SJSA1 (cell line): ENCODE measurements at regions not wholly inside any gene's neighbourhood (a gene's known extent, or its start where the extent isn't known, plus 50 kb on each side); places are given as distances from the start of the nearest gene placed in this dataset.
"Not testable (repeated sequence)": the region's sequence is repeated elsewhere in the genome, so short reads cannot be mapped to it uniquely, and the experiment has no call there.

ENCODE experiments used
- DNase-seq, 2 experiments: peaks; one replicate each; pipeline ENCODE4 v3.0.0-alpha.2; 2015 to 2020; ENCODE audit warnings: low spot score in 2 of 2, low read depth in 1 of 2
- H3K27ac ChIP-seq: fragments of 250-450 bp; sonication (Bioruptor Pico); 2 replicates; pipeline ENCODE4 v1.5.1; 2020; ENCODE audit warnings: mild to moderate bottlenecking, moderate library complexity
- H3K27me3 ChIP-seq: fragments of 250-450 bp; sonication (Bioruptor Pico); replicated peaks from 2 replicates; pipeline ENCODE4 v1.5.1; 2020; ENCODE audit warnings: mild to moderate bottlenecking, moderate library complexity
- H3K36me3 ChIP-seq: fragments of 250-450 bp; sonication (Bioruptor Pico); 2 replicates; pipeline ENCODE4 v1.5.1; 2020; ENCODE audit warnings: mild to moderate bottlenecking
- H3K4me1 ChIP-seq: fragments of 250-450 bp; sonication (Bioruptor Pico); replicated peaks from 2 replicates; pipeline ENCODE4 v1.6.1; 2021; ENCODE audit warnings: mild to moderate bottlenecking
- H3K4me3 ChIP-seq: fragments of 250-450 bp; sonication (Bioruptor Pico); 2 replicates; pipeline ENCODE4 v1.5.1; 2020; ENCODE audit warnings: mild to moderate bottlenecking
- H3K9me3 ChIP-seq: fragments of 250-450 bp; sonication (Bioruptor Pico); replicated peaks from 2 replicates; pipeline ENCODE4 v1.5.1; 2020; ENCODE audit warnings: mild to moderate bottlenecking

- Histone ChIP-seq H3K27ac (no peak overlapping the region), H3K4me1 (no peaks in the 10 kb centered on the region), H3K4me3 (no peak overlapping the region), H3K27me3 (peaks cover 3% of the 10 kb centered on the region; the same call in 1 of the 2 replicates), H3K9me3 (no peaks in the 10 kb centered on the region), H3K36me3 (no peaks in the 10 kb centered on the region)
- no peak for DNase-seq
Observed at GRCh38 chr12:66753810-66754209, 74.9 kb upstream of the GRIP1 start.

- Histone ChIP-seq H3K4me3 (no peak overlapping the region), H3K36me3 (no peaks in the 10 kb centered on the region), H3K9me3 (no peaks in the 10 kb centered on the region), H3K4me1 (no peaks in the 10 kb centered on the region), H3K27me3 (peaks cover 3% of the 10 kb centered on the region; the same call in 1 of the 2 replicates), H3K27ac (no peak overlapping the region)
- DNase-seq = no peak
Observed at GRCh38 chr12:66755727-66756395, 77.0 kb upstream of the GRIP1 start.

- Histone ChIP-seq H3K27me3 (no peaks in the 10 kb centered on the region), H3K9me3 (no peaks in the 10 kb centered on the region), H3K36me3 (no peaks in the 10 kb centered on the region), H3K4me3 (no peak overlapping the region), H3K4me1 (no peaks in the 10 kb centered on the region), H3K27ac (no peak overlapping the region)
- no peak for DNase-seq
Observed at GRCh38 chr12:66756631-66757030, 77.8 kb upstream of the GRIP1 start.

GRCh38 chr12:66760122-66760521, 81.2 kb upstream of the GRIP1 start:
- not testable (repeated sequence) for H3K36me3 ChIP-seq, H3K27me3 ChIP-seq, H3K4me3 ChIP-seq, DNase-seq, H3K27ac ChIP-seq, H3K9me3 ChIP-seq, H3K4me1 ChIP-seq

GRCh38 chr12:66763467-66763866, 84.6 kb upstream of the GRIP1 start:
- Histone ChIP-seq H3K27ac (no peak overlapping the region), H3K27me3 (no peaks in the 10 kb centered on the region), H3K36me3 (no peaks in the 10 kb centered on the region), H3K4me3 (no peak overlapping the region), H3K9me3 (no peaks in the 10 kb centered on the region), H3K4me1 (no peaks in the 10 kb centered on the region)
- DNase-seq = no peak

- Histone ChIP-seq H3K27ac (no peak overlapping the region), H3K27me3 (no peaks in the 10 kb centered on the region), H3K4me1 (no peaks in the 10 kb centered on the region), H3K9me3 (no peaks in the 10 kb centered on the region), H3K36me3 (no peaks in the 10 kb centered on the region), H3K4me3 (no peak overlapping the region)
- no peak for DNase-seq
Observed at GRCh38 chr12:66765204-66765603, 86.3 kb upstream of the GRIP1 start.

GRCh38 chr12:66767536-66767935, 88.7 kb upstream of the GRIP1 start:
- Histone ChIP-seq H3K9me3 (no peaks in the 10 kb centered on the region), H3K4me3 (no peak overlapping the region), H3K36me3 (no peaks in the 10 kb centered on the region), H3K27ac (no peak overlapping the region), H3K27me3 (no peaks in the 10 kb centered on the region), H3K4me1 (no peaks in the 10 kb centered on the region)
- DNase-seq = no peak

GRCh38 chr12:66768293-66768692, 89.4 kb upstream of the GRIP1 start:
- DNase-seq = no peak
- H3K4me3 ChIP-seq = no peak overlapping the region
- no peaks in the 10 kb centered on the region for H3K4me1 ChIP-seq
- no peaks in the 10 kb centered on the region for H3K27me3 ChIP-seq
- no peak overlapping the region for H3K27ac ChIP-seq
- H3K9me3 ChIP-seq = no peaks in the 10 kb centered on the region
- no peaks in the 10 kb centered on the region for H3K36me3 ChIP-seq

- H3K27ac ChIP-seq = no peak overlapping the region
- no peak overlapping the region for H3K4me3 ChIP-seq
- H3K27me3 ChIP-seq = no peaks in the 10 kb centered on the region
- H3K4me1 ChIP-seq = no peaks in the 10 kb centered on the region
- DNase-seq = no peak
- H3K36me3 ChIP-seq = no peaks in the 10 kb centered on the region
- no peaks in the 10 kb centered on the region for H3K9me3 ChIP-seq
Observed at GRCh38 chr12:66774929-66775328, 96.1 kb upstream of the GRIP1 start.

- Histone ChIP-seq H3K9me3 (no peaks in the 10 kb centered on the region), H3K27ac (no peak overlapping the region), H3K36me3 (no peaks in the 10 kb centered on the region), H3K4me1 (no peaks in the 10 kb centered on the region), H3K27me3 (no peaks in the 10 kb centered on the region), H3K4me3 (no peak overlapping the region)
- no peak for DNase-seq
Observed at GRCh38 chr12:66775871-66776270, 97.0 kb upstream of the GRIP1 start.

- H3K9me3 ChIP-seq = no peaks in the 10 kb centered on the region
- H3K27ac ChIP-seq = no peak overlapping the region
- no peak for DNase-seq
- no peaks in the 10 kb centered on the region for H3K36me3 ChIP-seq
- H3K4me3 ChIP-seq = no peak overlapping the region
- no peaks in the 10 kb centered on the region for H3K4me1 ChIP-seq
- H3K27me3 ChIP-seq = peaks cover 1% of the 10 kb centered on the region; the same call in 1 of the 2 replicates
Observed at GRCh38 chr12:66776974-66777373, 98.1 kb upstream of the GRIP1 start.

- H3K4me1 ChIP-seq = no peaks in the 10 kb centered on the region
- H3K27ac ChIP-seq = no peak overlapping the region
- DNase-seq = no peak
Observed at GRCh38 chr12:66779466-66779865, 100.6 kb upstream of the GRIP1 start.

GRCh38 chr12:66786531-66787308, 107.8 kb upstream of the GRIP1 start:
- H3K27ac ChIP-seq = no peak overlapping the region
- H3K4me1 ChIP-seq = no peaks in the 10 kb centered on the region
- H3K9me3 ChIP-seq = no peaks in the 10 kb centered on the region
- no peaks in the 10 kb centered on the region for H3K36me3 ChIP-seq
- H3K27me3 ChIP-seq = peaks cover 11% of the 10 kb centered on the region; the same call in 1 of the 2 replicates
- no peak for DNase-seq
- H3K4me3 ChIP-seq = no peak overlapping the region

More at GRCh38 chr12:66779466-66779865, 100.6 kb upstream of the GRIP1 start:
- H3K4me3 ChIP-seq = no peak overlapping the region
- no peaks in the 10 kb centered on the region for H3K9me3 ChIP-seq
- H3K36me3 ChIP-seq = no peaks in the 10 kb centered on the region
- H3K27me3 ChIP-seq = peaks cover 6% of the 10 kb centered on the region; the same call in 1 of the 2 replicates

- H3K4me1 ChIP-seq = no peaks in the 10 kb centered on the region
- DNase-seq = no peak
- no peak overlapping the region for H3K4me3 ChIP-seq
- H3K36me3 ChIP-seq = no peaks in the 10 kb centered on the region
- peaks cover 10% of the 10 kb centered on the region for H3K27me3 ChIP-seq
- no peaks in the 10 kb centered on the region for H3K9me3 ChIP-seq
- no peak overlapping the region for H3K27ac ChIP-seq
Observed at GRCh38 chr12:66799551-66799950, 120.7 kb upstream of the GRIP1 start.
